ENCODE measurements at regions not wholly inside any gene's neighbourhood (a gene's known extent, or its start where the extent isn't known, plus 50 kb on each side); places are given as distances from the start of the nearest gene placed in this dataset.
"Not testable (repeated sequence)": the region's sequence is repeated elsewhere in the genome, so short reads cannot be mapped to it uniquely, and the experiment has no call there.

GRCh38 chr11:98003606-98004371 lies 1017.0 kb upstream of the CNTN5 start:
- no peak for DNase-seq (ENCODE audit: low read depth, low spot score)

DNA sequence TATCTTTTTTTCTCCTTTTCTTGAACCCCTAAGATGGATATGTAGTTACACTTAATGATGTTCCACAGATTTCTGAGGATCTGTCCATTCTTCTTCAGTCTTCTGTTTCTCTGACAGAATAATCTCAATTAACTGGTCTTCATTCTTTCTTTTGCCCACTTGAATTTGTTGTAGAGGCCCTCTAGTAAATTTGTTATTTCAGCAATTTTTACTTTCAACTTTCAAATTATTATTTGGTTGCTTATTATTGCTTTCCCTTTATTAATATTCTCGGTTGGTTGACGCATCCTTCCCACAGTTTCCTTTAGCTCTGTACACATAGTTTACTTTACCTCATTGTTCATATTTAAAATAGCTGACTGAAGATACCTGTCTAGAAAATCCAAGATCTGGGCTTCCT lies 1013.7 kb upstream of the CNTN5 start:
- DNase-seq (ENCODE audit: low read depth, low spot score): no peak

DNA sequence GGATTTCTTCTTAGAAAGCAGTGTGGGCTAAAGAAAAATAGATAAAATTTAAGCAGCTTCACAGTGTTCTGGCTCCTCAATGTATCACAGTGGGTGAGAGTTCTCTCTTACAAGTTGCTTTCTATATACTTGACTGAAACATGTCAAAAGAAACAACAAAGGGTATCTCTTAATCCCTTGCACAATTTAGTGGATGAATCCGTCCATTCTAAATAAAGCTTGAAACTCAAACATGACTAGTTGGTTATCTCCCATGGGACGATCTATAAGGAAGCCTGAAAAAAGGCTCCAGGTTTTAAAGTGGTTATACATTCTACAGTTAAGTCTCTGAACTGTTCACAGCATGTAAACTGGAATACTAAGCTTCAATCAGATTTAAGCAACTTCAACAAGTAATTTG lies 993.1 kb upstream of the CNTN5 start:
- no peak for DNase-seq (ENCODE audit: low read depth, low spot score)

DNA sequence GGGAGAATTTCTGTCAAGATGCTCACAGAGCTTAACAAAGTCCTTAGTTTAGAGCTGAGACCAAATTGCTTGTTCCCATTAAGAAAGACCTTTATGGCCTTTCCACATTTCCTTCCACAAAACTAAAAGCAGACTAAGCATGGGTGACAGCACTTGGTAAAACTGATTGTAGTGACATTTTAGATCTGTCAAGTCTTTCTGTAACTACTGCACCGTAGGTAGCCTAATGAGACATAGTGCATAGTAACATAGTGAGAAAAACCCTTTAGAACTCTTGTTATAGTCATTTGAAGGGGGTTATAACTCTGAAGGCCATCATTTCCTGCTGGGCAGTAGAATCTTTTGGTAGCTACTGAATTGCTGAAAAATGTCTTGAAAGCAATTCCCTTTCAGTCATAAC lies 990.9 kb upstream of the CNTN5 start:
- no peak for DNase-seq (ENCODE audit: low read depth, low spot score)

DNA sequence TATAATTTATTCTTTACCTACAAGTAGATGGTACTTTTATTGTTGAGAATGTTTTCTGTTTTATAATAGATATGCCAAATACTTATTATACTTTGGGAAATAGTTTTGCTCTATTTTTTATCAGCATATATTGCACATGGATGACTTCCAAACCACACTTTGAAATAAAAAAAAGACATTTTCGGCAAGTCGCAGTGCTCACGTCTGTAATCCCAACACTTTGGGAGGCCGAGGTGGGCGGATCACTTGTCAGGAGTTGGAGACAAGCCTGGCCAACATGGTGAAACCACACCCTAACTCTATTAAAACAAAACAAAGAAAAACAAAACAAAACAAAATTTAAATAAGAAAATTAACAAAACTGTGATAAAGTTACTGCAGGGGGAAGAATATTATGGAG lies 983.9 kb upstream of the CNTN5 start:
- no peak for DNase-seq (ENCODE audit: low read depth, low spot score)

- DNase-seq (ENCODE audit: low read depth, low spot score): no peak
These were observed 980.5 kb upstream of the CNTN5 start for GRCh38 chr11:98040061-98040808.

GRCh38 chr11:98047647-98048046 lies 973.1 kb upstream of the CNTN5 start:
- no peak for DNase-seq (ENCODE audit: low read depth, low spot score)

DNA sequence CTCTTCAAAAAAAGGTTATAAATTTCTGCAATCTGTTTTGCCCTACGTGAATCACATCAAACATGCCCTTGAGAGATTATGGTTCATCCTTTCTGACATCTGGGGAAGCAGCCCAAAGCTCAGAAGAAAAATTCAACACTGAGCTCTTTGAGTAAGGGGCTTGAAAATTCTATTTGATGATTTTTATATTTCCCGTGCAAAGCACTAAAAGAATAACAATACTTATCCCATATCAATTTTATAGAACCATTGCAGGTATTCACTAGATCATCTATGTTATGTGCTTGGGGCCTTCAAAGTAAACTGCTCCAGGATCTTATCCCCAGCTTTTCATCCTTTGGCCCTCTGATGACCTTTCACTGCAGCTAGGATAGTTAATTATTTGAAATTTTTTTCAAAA lies 966.9 kb upstream of the CNTN5 start:
- DNase-seq (ENCODE audit: low read depth, low spot score): no peak

DNA sequence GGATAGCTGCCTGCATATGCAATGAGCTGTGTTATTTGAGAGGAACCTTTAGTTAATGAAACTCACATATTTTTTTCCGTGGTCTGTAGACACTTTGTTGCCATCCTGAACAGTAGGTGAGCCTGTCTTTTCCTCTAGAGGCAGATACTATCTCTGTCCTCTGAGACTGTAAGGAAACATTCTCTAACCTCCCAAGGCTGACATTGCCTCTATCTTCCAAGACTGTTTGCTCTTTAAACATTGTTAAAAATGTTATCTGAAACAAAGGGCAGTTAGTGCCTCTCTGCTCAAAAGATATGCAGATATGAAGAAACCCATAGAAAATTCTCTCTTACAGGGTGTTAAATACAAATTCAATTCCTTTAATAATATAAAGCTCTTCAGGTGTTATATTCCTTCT lies 963.8 kb upstream of the CNTN5 start:
- DNase-seq (ENCODE audit: low read depth, low spot score): no peak

DNA sequence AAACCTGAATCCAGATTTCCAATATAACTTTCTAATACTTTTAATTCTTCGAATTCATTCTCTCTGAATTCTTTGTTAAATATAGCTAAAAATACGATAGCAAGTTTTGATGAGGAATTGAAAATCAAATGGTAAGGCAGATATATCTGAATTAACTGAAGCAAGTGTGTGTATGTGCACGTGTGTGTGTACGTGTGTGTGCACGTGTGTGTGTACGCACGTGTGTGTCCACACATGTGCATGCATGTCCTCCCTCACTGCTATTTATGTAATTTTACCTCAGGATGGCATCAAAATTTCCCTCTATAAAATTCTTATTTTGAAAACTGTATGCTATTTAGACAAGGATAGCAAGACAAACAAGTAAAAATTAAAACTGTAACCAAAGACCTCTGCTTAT lies 961.3 kb upstream of the CNTN5 start:
- no peak for DNase-seq (ENCODE audit: low read depth, low spot score)

DNA sequence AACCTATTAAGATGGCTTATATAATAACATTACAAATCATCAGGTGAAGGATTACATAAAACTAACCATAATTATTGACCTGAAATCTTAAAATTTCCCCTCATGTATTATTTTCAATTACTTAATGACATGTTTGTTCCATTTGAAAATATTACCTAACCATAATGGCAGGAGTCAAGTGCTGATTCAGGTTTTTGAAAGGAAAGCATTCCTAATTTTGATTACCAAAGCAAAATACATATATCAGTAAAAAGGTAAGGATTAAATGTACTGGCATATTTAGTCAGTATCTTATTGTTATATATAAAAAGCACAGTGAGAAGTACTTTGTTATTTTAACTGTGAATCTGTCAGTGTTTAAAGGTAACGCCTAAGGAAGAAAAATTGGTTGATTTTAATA lies 960.0 kb upstream of the CNTN5 start:
- no peak for DNase-seq (ENCODE audit: low read depth, low spot score)

DNA sequence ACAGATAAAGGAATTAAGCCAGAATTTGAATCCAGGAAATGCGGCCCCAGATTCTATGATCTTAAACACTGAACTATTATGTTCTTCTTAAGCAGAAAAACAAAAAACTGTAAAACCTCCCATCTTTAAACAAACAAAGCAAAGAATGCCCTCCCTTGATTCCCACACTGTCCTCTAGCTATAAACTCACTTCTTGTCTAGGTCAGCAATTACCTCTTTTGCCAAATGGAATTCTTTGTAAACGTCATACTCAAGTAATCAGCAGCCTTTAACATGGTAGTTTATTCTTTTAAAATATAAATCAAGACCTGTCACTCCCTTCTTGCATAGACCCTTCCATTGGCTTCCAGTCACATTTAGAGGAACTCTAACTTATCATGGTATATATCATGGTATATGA lies 958.9 kb upstream of the CNTN5 start:
- DNase-seq (ENCODE audit: low read depth, low spot score): no peak

- no peak for DNase-seq (ENCODE audit: low read depth, low spot score)
These were observed 958.0 kb upstream of the CNTN5 start for GRCh38 chr11:98062714-98063113.

GRCh38 chr11:98068251-98068650 lies 952.5 kb upstream of the CNTN5 start:
- DNase-seq (ENCODE audit: low read depth, low spot score): no peak

DNA sequence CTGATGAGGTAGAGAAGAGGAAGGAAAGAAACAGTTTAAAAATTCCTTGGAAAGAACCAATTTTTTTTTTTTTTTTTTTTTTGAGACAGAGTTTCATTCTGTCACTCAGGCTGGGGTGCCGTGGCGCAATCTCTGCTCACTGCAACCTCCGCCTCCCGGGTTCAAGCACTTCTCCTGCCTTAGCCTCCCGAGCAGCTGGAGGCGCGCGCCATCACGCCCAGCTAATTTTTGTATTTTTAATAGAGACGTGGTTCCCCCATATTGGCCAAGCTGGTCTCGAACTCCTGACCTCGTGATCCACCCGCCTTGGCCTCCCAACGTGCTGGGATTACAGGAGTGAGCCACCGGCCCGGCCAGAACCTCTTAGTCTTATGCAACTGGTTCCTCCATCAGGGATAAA lies 951.6 kb upstream of the CNTN5 start:
- not testable (repeated sequence) for DNase-seq (ENCODE audit: low read depth, low spot score)

DNA sequence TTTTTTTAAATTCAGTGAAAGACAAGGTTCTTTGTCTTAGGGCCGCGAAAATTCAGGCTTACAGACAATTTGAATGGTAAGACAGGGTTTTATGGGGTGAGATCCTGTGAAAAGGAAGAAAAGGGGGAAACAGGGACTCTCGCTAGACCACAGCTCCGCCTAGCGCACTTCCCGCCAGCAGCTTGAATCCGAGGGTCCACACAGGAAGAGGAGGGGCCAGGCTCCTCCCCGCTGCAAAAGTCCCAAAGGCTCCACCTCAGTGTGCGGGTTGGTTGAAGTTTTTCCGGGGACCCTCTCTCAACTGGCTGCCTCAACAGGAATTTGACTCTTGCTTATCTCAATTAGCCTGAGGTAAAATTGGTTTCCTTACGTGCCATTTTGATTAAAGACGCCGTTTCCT lies 950.9 kb upstream of the CNTN5 start:
- no peak for DNase-seq (ENCODE audit: low read depth, low spot score)

- DNase-seq (ENCODE audit: low read depth, low spot score): no peak
These were observed 929.8 kb upstream of the CNTN5 start for GRCh38 chr11:98090861-98091505.

DNA sequence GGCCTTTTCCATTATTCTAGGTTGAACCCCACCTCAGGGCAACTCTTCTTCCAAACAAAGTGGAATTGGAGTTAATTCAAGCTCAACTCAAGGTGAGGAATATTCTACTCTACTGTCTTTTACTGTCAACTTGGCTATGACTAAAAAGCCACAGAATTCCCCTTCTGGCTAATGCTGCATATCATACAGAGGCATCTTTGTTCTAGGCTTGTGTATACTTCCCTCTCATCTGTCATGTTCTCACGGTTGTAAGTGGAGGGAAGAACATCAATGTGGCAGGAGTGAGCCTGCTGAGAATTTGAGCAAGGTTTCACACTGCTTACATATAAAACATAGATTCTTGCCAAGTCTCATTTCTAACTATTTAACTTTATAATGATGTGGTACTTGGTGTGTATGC lies 921.4 kb upstream of the CNTN5 start:
- DNase-seq (ENCODE audit: low read depth, low spot score): no peak

DNA sequence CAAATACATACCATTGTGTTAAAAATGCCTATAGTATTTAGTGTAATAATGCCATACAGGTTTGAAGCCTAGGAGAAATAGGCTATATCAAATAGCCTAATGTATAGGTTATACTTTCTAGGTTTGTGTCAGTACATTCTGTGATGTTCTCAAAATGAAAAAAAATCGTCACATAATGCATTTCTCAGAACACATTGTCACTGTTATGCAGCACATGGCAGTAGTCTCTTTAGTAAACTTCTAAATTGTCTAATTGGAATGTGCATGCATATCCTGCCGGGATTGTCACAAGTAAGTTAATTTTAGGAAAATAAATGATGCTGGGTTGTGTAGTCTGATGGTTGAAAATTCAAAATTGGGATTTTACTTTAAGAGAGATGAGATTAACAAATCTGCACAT lies 920.1 kb upstream of the CNTN5 start:
- DNase-seq (ENCODE audit: low read depth, low spot score): no peak

GRCh38 chr11:98101329-98101728 lies 919.4 kb upstream of the CNTN5 start:
- DNase-seq (ENCODE audit: low read depth, low spot score): no peak

- no peak for DNase-seq (ENCODE audit: low read depth, low spot score)
These were observed 916.5 kb upstream of the CNTN5 start for GRCh38 chr11:98104249-98104648.

DNA sequence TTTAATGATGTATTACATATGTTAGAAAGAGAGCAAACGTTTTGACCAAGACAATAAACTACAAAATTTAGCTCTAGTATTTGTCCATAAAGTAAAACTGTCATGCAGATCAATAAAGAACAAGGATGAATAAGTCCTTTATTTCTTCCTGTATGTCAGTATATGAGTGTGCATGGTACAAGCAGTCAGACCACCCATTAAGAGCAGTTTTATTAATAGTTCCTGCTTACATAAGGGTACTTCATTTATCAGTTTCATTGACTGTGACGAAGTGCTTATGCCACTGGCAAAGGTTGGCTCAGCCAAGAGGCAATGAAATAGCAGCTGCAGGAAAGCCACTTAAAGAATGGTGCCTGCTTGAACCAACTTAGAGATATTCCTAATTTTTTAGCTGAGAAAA lies 913.0 kb upstream of the CNTN5 start:
- DNase-seq (ENCODE audit: low read depth, low spot score): no peak

DNA sequence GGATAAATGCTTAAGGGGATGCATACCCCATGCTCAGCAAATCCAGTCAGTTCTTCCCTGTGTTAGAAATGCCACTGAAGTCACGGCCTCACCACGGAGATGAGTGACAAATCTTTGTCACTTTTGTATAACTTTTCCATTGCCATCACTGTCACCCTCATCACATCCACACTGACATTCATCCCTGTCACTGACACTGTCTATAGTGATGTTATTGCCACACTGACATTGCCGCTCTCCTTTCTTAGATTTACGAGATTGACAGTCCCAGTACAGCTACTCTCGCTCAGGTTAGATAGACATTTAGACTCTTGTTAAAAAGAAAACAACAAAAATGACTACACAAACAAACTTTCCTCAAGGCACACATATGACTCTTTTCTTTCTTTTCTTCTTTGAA lies 910.7 kb upstream of the CNTN5 start:
- no peak for DNase-seq (ENCODE audit: low read depth, low spot score)

Measured in brain pericyte (primary cell).